ENCODE measurements at regions not wholly inside any gene's neighbourhood (a gene's known extent, or its start where the extent isn't known, plus 50 kb on each side); places are given as distances from the start of the nearest gene placed in this dataset.
"Not testable (repeated sequence)": the region's sequence is repeated elsewhere in the genome, so short reads cannot be mapped to it uniquely, and the experiment has no call there.

DNA sequence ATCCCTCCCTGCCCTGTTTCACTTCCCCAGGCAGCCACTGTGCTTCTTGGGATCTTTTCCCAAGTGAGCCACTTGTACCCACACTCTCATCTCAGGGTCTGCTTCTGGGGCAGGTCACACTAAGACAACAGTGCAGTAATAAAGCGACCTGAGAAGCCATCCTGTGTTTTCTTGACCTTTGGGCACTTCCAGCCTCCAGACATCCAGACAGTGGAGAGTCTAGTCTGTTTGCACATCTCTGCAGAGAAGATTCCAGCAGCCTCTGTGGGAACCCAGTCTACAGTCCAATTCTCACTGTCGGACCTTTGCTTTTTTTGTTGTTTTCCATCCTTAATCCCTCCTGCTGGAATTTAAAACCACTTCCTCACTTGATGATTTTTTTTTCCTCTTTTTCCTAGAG lies 50.3 kb upstream of the ATP6AP2 start:
- H3K9me3 ChIP-seq (ENCODE audit: control insufficient read depth, insufficient read depth, low read length) = no peaks in the 10 kb centered on the region
- Mint-ChIP-seq H3K36me3 (no peaks in the 10 kb centered on the region), H3K27me3 (ENCODE audit: low read depth in 2 of 2) (peaks cover 5 to 28% of the 10 kb centered on the region in 2 donors), H3K4me3 (no peak overlapping the region), H3K9me3 (no peaks in the 10 kb centered on the region), H3K27ac (no peak overlapping the region), H3K4me1 (no peaks in the 10 kb centered on the region)
- TF ChIP-seq, protein P1, sequence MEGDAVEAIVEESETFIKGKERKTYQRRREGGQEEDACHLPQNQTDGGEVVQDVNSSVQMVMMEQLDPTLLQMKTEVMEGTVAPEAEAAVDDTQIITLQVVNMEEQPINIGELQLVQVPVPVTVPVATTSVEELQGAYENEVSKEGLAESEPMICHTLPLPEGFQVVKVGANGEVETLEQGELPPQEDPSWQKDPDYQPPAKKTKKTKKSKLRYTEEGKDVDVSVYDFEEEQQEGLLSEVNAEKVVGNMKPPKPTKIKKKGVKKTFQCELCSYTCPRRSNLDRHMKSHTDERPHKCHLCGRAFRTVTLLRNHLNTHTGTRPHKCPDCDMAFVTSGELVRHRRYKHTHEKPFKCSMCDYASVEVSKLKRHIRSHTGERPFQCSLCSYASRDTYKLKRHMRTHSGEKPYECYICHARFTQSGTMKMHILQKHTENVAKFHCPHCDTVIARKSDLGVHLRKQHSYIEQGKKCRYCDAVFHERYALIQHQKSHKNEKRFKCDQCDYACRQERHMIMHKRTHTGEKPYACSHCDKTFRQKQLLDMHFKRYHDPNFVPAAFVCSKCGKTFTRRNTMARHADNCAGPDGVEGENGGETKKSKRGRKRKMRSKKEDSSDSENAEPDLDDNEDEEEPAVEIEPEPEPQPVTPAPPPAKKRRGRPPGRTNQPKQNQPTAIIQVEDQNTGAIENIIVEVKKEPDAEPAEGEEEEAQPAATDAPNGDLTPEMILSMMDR (IDR thresholded peaks at IDR 0.05) = no peak
- H3K36me3 ChIP-seq (ENCODE audit: control insufficient read depth, insufficient read depth, low read length) = no peaks in the 10 kb centered on the region
- intact Hi-C loops (cut with micrococcal nuclease) = no loop called here
- H3K27ac ChIP-seq (ENCODE audit: low read length) = no peak overlapping the region
- ATAC-seq (no peak), DNase-seq (no peak)
- H3K27me3 ChIP-seq (ENCODE audit: control insufficient read depth, insufficient read depth, low read length) = no peaks in the 10 kb centered on the region
- no peak overlapping the region for H3K4me3 ChIP-seq (ENCODE audit: low read length)
- 88% methylated on average over 2 of the region's 2 CpGs for WGBS (ENCODE audit: insufficient coverage)
- no peaks in the 10 kb centered on the region for H3K4me1 ChIP-seq (ENCODE audit: control insufficient read depth, insufficient read depth, low read length)

DNA sequence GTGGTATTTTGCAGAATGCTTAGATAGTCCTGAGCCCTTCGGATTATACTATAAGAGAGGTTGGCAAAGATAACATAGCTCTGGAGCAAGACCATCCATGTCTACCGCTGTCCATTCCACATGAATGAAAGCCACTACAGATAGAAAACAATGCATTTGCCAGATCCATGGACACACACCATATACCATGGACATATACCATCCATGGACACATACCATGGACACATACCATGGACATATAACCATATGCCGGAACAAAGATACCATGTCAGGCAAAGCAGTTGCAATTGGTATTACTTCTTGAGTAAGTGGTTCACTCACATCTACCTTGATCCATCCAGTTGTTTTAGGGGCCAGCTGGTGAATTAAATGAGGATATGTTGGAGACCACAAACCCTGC lies 53.2 kb upstream of the ATP6AP2 start:
- Mint-ChIP-seq H3K9me3 (no peaks in the 10 kb centered on the region), H3K36me3 (no peaks in the 10 kb centered on the region)
- no peak for ATAC-seq

DNA sequence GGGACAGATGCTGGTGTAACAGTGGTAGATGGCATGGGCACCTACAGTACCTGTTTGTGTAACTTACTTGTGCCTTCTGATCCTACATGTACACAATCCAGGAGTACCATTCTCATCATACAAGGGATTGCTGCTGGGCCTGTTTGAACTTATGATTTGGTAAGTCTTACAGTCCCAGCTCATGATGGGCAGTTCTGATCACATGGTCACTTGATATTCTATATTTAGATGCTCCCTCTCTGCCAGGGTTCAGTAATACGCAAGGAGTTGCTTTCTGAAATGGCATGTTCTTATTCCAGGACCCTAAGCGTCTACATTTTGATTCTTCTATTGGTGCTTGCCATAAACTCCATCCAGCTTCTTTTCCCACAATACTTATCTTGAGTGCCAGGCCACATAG lies 54.4 kb upstream of the ATP6AP2 start:
- H3K27me3 ChIP-seq (ENCODE audit: control insufficient read depth, insufficient read depth, low read length) = no peaks in the 10 kb centered on the region
- peaks cover 5 to 28% of the 10 kb centered on the region in 2 donors for H3K27me3 Mint-ChIP-seq (ENCODE audit: low read depth in 2 of 2)
- no peaks in the 10 kb centered on the region for H3K36me3 ChIP-seq (ENCODE audit: control insufficient read depth, insufficient read depth, low read length)
- no peaks in the 10 kb centered on the region for H3K9me3 ChIP-seq (ENCODE audit: control insufficient read depth, insufficient read depth, low read length)
- WGBS (ENCODE audit: insufficient coverage) = 93% methylated on average over 2 of the region's 2 CpGs
- intact Hi-C loops (cut with micrococcal nuclease) = no loop called here
- no peak overlapping the region for H3K4me3 ChIP-seq (ENCODE audit: low read length)
- no peaks in the 10 kb centered on the region for H3K9me3 Mint-ChIP-seq
- no peaks in the 10 kb centered on the region for H3K4me1 Mint-ChIP-seq
- H3K4me1 ChIP-seq (ENCODE audit: control insufficient read depth, insufficient read depth, low read length) = no peaks in the 10 kb centered on the region
- H3K36me3 Mint-ChIP-seq = no peaks in the 10 kb centered on the region
- H3K27ac ChIP-seq (ENCODE audit: low read length) = no peak overlapping the region
- no peak overlapping the region for H3K27ac Mint-ChIP-seq
- TF ChIP-seq, protein P1 (IDR thresholded peaks at IDR 0.05) = no peak
- DNase-seq (no peak), ATAC-seq (no peak)
- H3K4me3 Mint-ChIP-seq = no peak overlapping the region

More for the DNA sequence above, 53.2 kb upstream of the ATP6AP2 start:
- H3K27me3 Mint-ChIP-seq (ENCODE audit: low read depth in 2 of 2) = peaks cover 5 to 28% of the 10 kb centered on the region in 2 donors
- 100% methylated on average over 2 of the region's 3 CpGs for WGBS (ENCODE audit: insufficient coverage)
- no peaks in the 10 kb centered on the region for H3K27me3 ChIP-seq (ENCODE audit: control insufficient read depth, insufficient read depth, low read length)
- DNase-seq = no peak
- no peaks in the 10 kb centered on the region for H3K9me3 ChIP-seq (ENCODE audit: control insufficient read depth, insufficient read depth, low read length)
- no peaks in the 10 kb centered on the region for H3K4me1 Mint-ChIP-seq
- intact Hi-C loops (cut with micrococcal nuclease) = no loop called here
- no peaks in the 10 kb centered on the region for H3K36me3 ChIP-seq (ENCODE audit: control insufficient read depth, insufficient read depth, low read length)
- no peak overlapping the region for H3K27ac Mint-ChIP-seq
- no peaks in the 10 kb centered on the region for H3K4me1 ChIP-seq (ENCODE audit: control insufficient read depth, insufficient read depth, low read length)
- TF ChIP-seq, protein P1 (IDR thresholded peaks at IDR 0.05) = no peak
- no peak overlapping the region for H3K4me3 ChIP-seq (ENCODE audit: low read length)
- no peak overlapping the region for H3K4me3 Mint-ChIP-seq
- H3K27ac ChIP-seq (ENCODE audit: low read length) = no peak overlapping the region

DNA sequence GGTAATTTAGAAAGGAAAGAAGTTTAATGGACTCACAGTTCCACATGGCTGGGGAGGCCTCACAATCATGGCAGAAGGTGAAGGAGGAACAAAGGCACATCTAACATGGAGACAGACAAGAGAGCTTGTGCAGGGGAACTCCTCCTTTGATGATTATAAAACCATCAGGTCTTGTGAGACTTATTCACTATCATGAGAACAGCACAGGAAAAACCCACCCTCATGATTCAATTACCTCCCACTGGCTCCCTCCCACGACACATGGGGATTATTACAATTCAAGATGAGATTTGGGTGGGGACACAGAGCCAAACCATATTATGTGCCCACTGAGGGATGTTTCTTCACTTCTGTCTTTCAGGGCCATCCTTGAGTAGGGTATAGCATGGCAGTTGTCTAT lies 54.9 kb upstream of the ATP6AP2 start:
- H3K27ac ChIP-seq (ENCODE audit: low read length); H3K4me3 Mint-ChIP-seq; H3K9me3 Mint-ChIP-seq; H3K36me3 Mint-ChIP-seq; H3K27me3 ChIP-seq (ENCODE audit: control insufficient read depth, insufficient read depth, low read length); H3K36me3 ChIP-seq (ENCODE audit: control insufficient read depth, insufficient read depth, low read length); H3K9me3 ChIP-seq (ENCODE audit: control insufficient read depth, insufficient read depth, low read length); DNase-seq; H3K27ac Mint-ChIP-seq; H3K4me1 ChIP-seq (ENCODE audit: control insufficient read depth, insufficient read depth, low read length); H3K4me3 ChIP-seq (ENCODE audit: low read length); intact Hi-C loops (cut with micrococcal nuclease); ATAC-seq; H3K4me1 Mint-ChIP-seq: not testable (repeated sequence)
- H3K27me3 Mint-ChIP-seq (ENCODE audit: low read depth in 2 of 2) = peaks cover 5 to 28% of the 10 kb centered on the region in 2 donors
- no CpG with 5 or more reads among the region's 1 CpG for WGBS (ENCODE audit: insufficient coverage)

Data from natural killer cell (primary cell).